HEK293 (cell line): ENCODE measurements at regions not wholly inside any gene's neighbourhood (a gene's known extent, or its start where the extent isn't known, plus 50 kb on each side); places are given as distances from the start of the nearest gene placed in this dataset.

Experiments used
- FEZF1 ChIP-seq: fragments of 450-650 bp; formaldehyde crosslinking; IDR thresholded peaks from 2 replicates; pipeline ENCODE4 v1.5.1; 2016; ENCODE audit warnings: missing biosample characterization, missing genetic modification characterization
- GFI1B ChIP-seq: fragments of 450-650 bp; formaldehyde crosslinking; IDR thresholded peaks from 2 replicates; pipeline ENCODE4 v1.5.1; 2016; ENCODE audit warnings: missing biosample characterization, missing genetic modification characterization
- HOXD13 ChIP-seq: sonication (generic); formaldehyde crosslinking; IDR thresholded peaks from 2 replicates; pipeline ENCODE4 v1.8.0; 2022; ENCODE audit warnings: missing genetic modification reagents, borderline replicate concordance
- PBX3 ChIP-seq: sonication (generic); formaldehyde crosslinking; IDR thresholded peaks from 2 replicates; pipeline ENCODE4 v1.8.1; 2022; ENCODE audit warnings: mild to moderate bottlenecking, moderate library complexity, missing genetic modification reagents
- PRDM2 ChIP-seq: fragments of 450-650 bp; formaldehyde crosslinking; IDR thresholded peaks from 2 replicates; pipeline ENCODE4 v1.5.1; 2016; ENCODE audit warnings: missing biosample characterization, missing genetic modification characterization, borderline replicate concordance
- SCRT1 ChIP-seq: fragments of 450-650 bp; formaldehyde crosslinking; IDR thresholded peaks from 2 replicates; pipeline ENCODE4 v1.5.1; 2016; ENCODE audit warnings: missing biosample characterization, missing genetic modification characterization, borderline replicate concordance
- SP2 ChIP-seq: fragments of 450-650 bp; formaldehyde crosslinking; IDR thresholded peaks from 2 replicates; pipeline ENCODE4 v1.5.1; 2016; ENCODE audit warnings: missing biosample characterization, missing genetic modification characterization
- ZBTB44 ChIP-seq: fragments of 450-650 bp; IDR thresholded peaks from 2 replicates; pipeline ENCODE4 v1.5.1; 2018; ENCODE audit warnings: missing biosample characterization, mild to moderate bottlenecking, missing genetic modification characterization
- ZBTB7A ChIP-seq: fragments of 450-650 bp; formaldehyde crosslinking; IDR thresholded peaks from 2 replicates; pipeline ENCODE4 v1.5.1; 2016; ENCODE audit warnings: low read depth, missing biosample characterization, missing genetic modification characterization
- ZBTB8A ChIP-seq: fragments of 450-650 bp; formaldehyde crosslinking; IDR thresholded peaks from 2 replicates; pipeline ENCODE4 v1.5.1; 2016; ENCODE audit warnings: missing biosample characterization, missing genetic modification characterization
- ZFHX2 ChIP-seq: fragments of 450-650 bp; formaldehyde crosslinking; conservative IDR thresholded peaks from 2 replicates; pipeline ENCODE4 v1.5.1; 2016; ENCODE audit warnings: missing biosample characterization, missing genetic modification characterization
- ZNF112 ChIP-seq: fragments of 450-650 bp; formaldehyde crosslinking; IDR thresholded peaks from 2 replicates; pipeline ENCODE4 v1.5.0; 2017; ENCODE audit warnings: missing biosample characterization, missing genetic modification characterization
- ZNF157 ChIP-seq: fragments of 450-650 bp; formaldehyde crosslinking; IDR thresholded peaks from 2 replicates; pipeline ENCODE4 v1.5.1; 2016; ENCODE audit warnings: missing biosample characterization, missing genetic modification characterization
- ZNF174 ChIP-seq: fragments of 450-650 bp; formaldehyde crosslinking; IDR thresholded peaks from 2 replicates; pipeline ENCODE4 v1.5.0; 2017; ENCODE audit warnings: missing biosample characterization, mild to moderate bottlenecking, missing genetic modification characterization
- ZNF184 ChIP-seq: fragments of 450-650 bp; IDR thresholded peaks from 2 replicates; pipeline ENCODE4 v1.5.1; 2018; ENCODE audit warnings: missing biosample characterization, mild to moderate bottlenecking, missing genetic modification characterization
- ZNF221 ChIP-seq: fragments of 450-650 bp; formaldehyde crosslinking; IDR thresholded peaks from 2 replicates; pipeline ENCODE4 v1.5.1; 2017; ENCODE audit warnings: missing biosample characterization, missing genetic modification characterization, borderline replicate concordance
- ZNF311 ChIP-seq: fragments of 450-650 bp; formaldehyde crosslinking; IDR thresholded peaks from 2 replicates; pipeline ENCODE4 v1.5.1; 2017; ENCODE audit warnings: missing biosample characterization, missing genetic modification characterization, borderline replicate concordance
- ZNF366 ChIP-seq: fragments of 450-650 bp; formaldehyde crosslinking; conservative IDR thresholded peaks from 2 replicates; pipeline ENCODE4 v1.5.1; 2016; ENCODE audit warnings: missing biosample characterization, missing genetic modification characterization
- ZNF433 ChIP-seq: fragments of 450-650 bp; formaldehyde crosslinking; IDR thresholded peaks from 2 replicates; pipeline ENCODE4 v1.5.1; 2016; ENCODE audit warnings: missing biosample characterization, missing genetic modification characterization, low read depth
- ZNF549 ChIP-seq: fragments of 450-650 bp; IDR thresholded peaks from 2 replicates; pipeline ENCODE4 v1.5.1; 2018; ENCODE audit warnings: missing biosample characterization, missing genetic modification characterization, mild to moderate bottlenecking, inconsistent platforms, moderate library complexity
- ZNF555 ChIP-seq: fragments of 450-650 bp; formaldehyde crosslinking; conservative IDR thresholded peaks from 2 replicates; pipeline ENCODE4 v1.5.1; 2017; ENCODE audit warnings: missing biosample characterization, mild to moderate bottlenecking, missing genetic modification characterization, inconsistent platforms
- ZNF600 ChIP-seq: fragments of 450-650 bp; formaldehyde crosslinking; IDR thresholded peaks from 2 replicates; pipeline ENCODE4 v1.5.1; 2016; ENCODE audit warnings: missing biosample characterization, missing genetic modification characterization
- ZNF654 ChIP-seq: fragments of 450-650 bp; formaldehyde crosslinking; IDR thresholded peaks from 2 replicates; pipeline ENCODE4 v1.5.1; 2016; ENCODE audit warnings: low read depth, missing biosample characterization, missing genetic modification characterization
- ZNF658 ChIP-seq: fragments of 450-650 bp; formaldehyde crosslinking; IDR thresholded peaks from 2 replicates; pipeline ENCODE4; 2016; ENCODE audit warnings: missing biosample characterization, missing genetic modification characterization
- ZNF670 ChIP-seq: fragments of 450-650 bp; formaldehyde crosslinking; IDR thresholded peaks from 2 replicates; pipeline ENCODE4 v1.5.1; 2016; ENCODE audit warnings: missing biosample characterization, missing genetic modification characterization, low read depth
- ZNF677 ChIP-seq: fragments of 450-650 bp; IDR thresholded peaks from 2 replicates; pipeline ENCODE4 v1.5.0; 2018; ENCODE audit warnings: missing biosample characterization, mild to moderate bottlenecking, missing genetic modification characterization, moderate library complexity
- ZNF701 ChIP-seq: fragments of 450-650 bp; formaldehyde crosslinking; IDR thresholded peaks from 2 replicates; pipeline ENCODE4 v1.5.1; 2016; ENCODE audit warnings: missing biosample characterization, missing genetic modification characterization
- ZNF747 ChIP-seq: fragments of 450-650 bp; formaldehyde crosslinking; IDR thresholded peaks from 2 replicates; pipeline ENCODE4 v1.5.1; 2016; ENCODE audit warnings: missing biosample characterization, missing genetic modification characterization
- ZNF785 ChIP-seq: fragments of 450-650 bp; formaldehyde crosslinking; IDR thresholded peaks from 2 replicates; pipeline ENCODE4 v1.5.1; 2016; ENCODE audit warnings: missing biosample characterization, missing genetic modification characterization
- TF ChIP-seq, protein P1 (sequence below): fragments of 450-650 bp; formaldehyde crosslinking; IDR thresholded peaks from 2 replicates; pipeline ENCODE4 v1.5.1; 2016; ENCODE audit warnings: missing biosample characterization, missing genetic modification characterization

- no peak for TF ChIP-seq ZNF555
- no peak for TF ChIP-seq ZBTB7A (tag by site-specific recombination)
- no peak for TF ChIP-seq ZFHX2 (tag by site-specific recombination)
- no peak for TF ChIP-seq ZNF221
- TF ChIP-seq ZNF433 (tag by site-specific recombination): no peak
- no peak for TF ChIP-seq ZNF549 (tag by site-specific recombination)
- TF ChIP-seq SCRT1: no peak
- TF ChIP-seq ZNF600 (tag by site-specific recombination): peak; percentile 76
- no peak for TF ChIP-seq ZNF785 (tag by site-specific recombination)
- TF ChIP-seq GFI1B (tag by site-specific recombination): no peak
- no peak for TF ChIP-seq PRDM2 (tag by site-specific recombination)
- no peak for TF ChIP-seq ZNF747 (tag by site-specific recombination)
- TF ChIP-seq SP2: no peak
- TF ChIP-seq ZNF112 (tag by site-specific recombination): no peak
- no peak for TF ChIP-seq ZNF677 (tag by site-specific recombination)
- peak; percentile 74 for TF ChIP-seq ZNF366 (tag by site-specific recombination)
- TF ChIP-seq ZNF157 (tag by site-specific recombination): no peak
- no peak for TF ChIP-seq PBX3 (CRISPR knock-in tag)
- TF ChIP-seq ZNF311 (tag by site-specific recombination): no peak
- peak; percentile 87; the same call in 1 of the 2 replicates for TF ChIP-seq ZNF184 (tag by site-specific recombination)
- TF ChIP-seq HOXD13 (CRISPR knock-in tag): no peak
- no peak for TF ChIP-seq ZNF670 (tag by site-specific recombination)
- TF ChIP-seq ZNF174 (tag by site-specific recombination): no peak
- no peak; the same call in 1 of the 2 replicates for TF ChIP-seq FEZF1 (tag by site-specific recombination)
- TF ChIP-seq ZBTB44 (tag by site-specific recombination): peak; percentile 78
- TF ChIP-seq, protein P1, sequence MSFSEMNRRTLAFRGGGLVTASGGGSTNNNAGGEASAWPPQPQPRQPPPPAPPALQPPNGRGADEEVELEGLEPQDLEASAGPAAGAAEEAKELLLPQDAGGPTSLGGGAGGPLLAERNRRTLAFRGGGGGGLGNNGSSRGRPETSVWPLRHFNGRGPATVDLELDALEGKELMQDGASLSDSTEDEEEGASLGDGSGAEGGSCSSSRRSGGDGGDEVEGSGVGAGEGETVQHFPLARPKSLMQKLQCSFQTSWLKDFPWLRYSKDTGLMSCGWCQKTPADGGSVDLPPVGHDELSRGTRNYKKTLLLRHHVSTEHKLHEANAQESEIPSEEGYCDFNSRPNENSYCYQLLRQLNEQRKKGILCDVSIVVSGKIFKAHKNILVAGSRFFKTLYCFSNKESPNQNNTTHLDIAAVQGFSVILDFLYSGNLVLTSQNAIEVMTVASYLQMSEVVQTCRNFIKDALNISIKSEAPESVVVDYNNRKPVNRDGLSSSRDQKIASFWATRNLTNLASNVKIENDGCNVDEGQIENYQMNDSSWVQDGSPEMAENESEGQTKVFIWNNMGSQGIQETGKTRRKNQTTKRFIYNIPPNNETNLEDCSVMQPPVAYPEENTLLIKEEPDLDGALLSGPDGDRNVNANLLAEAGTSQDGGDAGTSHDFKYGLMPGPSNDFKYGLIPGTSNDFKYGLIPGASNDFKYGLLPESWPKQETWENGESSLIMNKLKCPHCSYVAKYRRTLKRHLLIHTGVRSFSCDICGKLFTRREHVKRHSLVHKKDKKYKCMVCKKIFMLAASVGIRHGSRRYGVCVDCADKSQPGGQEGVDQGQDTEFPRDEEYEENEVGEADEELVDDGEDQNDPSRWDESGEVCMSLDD: no peak
- no peak for TF ChIP-seq ZNF658 (tag by site-specific recombination)
- peak; percentile 94 for TF ChIP-seq ZNF654 (tag by site-specific recombination)
- TF ChIP-seq ZNF701 (tag by site-specific recombination): no peak
- no peak for TF ChIP-seq ZBTB8A (tag by site-specific recombination)
These were observed 99.2 kb downstream of the CTH start (continued) for GRCh38 chr1:70509996-70510876.
